DND-41 (cell line): ENCODE measurements at regions not wholly inside any gene's neighbourhood (a gene's known extent, or its start where the extent isn't known, plus 50 kb on each side); places are given as distances from the start of the nearest gene placed in this dataset.

Experiments used
- CTCF ChIP-seq: IDR thresholded peaks from 2 replicates; pipeline ENCODE4 v1.5.1; 2012; ENCODE audit warnings: borderline replicate concordance, low read length, moderate library complexity, mild to moderate bottlenecking; ENCODE audit not compliant: poor library complexity, severe bottlenecking; ENCODE audit errors: extremely low read depth
- EZH2 ChIP-seq: IDR thresholded peaks from 3 replicates; pipeline ENCODE4 v1.6.1; 2012; ENCODE audit warnings: borderline replicate concordance, low read depth, mild to moderate bottlenecking, moderate library complexity, low read length, inconsistent platforms; ENCODE audit not compliant: severe bottlenecking

- no peak for TF ChIP-seq CTCF
- TF ChIP-seq EZH2 = no peak
Observed at GRCh38 chr16:17828012-17828411, 357.3 kb upstream of the XYLT1 start.
